ENCODE measurements at regions not wholly inside any gene's neighbourhood (a gene's known extent, or its start where the extent isn't known, plus 50 kb on each side); places are given as distances from the start of the nearest gene placed in this dataset.
A peak's percentile ranks its signal among the peaks of the same experiment; 100 is the strongest.

- DNase-seq (ENCODE audit: extremely low read depth, low read depth) = peak; percentile 59
Observed at GRCh38 chr9:91089405-91090129, 272.2 kb downstream of the AUH start.

GRCh38 chr9:91090130-91090410, 271.6 kb downstream of the AUH start:
- DNase-seq (ENCODE audit: extremely low read depth, low read depth) = no peak

- no peak for DNase-seq (ENCODE audit: extremely low read depth, low read depth)
Observed at GRCh38 chr9:91092214-91092613, 269.5 kb downstream of the AUH start.

- DNase-seq (ENCODE audit: extremely low read depth, low read depth) = no peak
Observed at GRCh38 chr9:91094324-91095088, 267.2 kb downstream of the AUH start.

- no peak for DNase-seq (ENCODE audit: extremely low read depth, low read depth)
Observed at GRCh38 chr9:91098203-91098850, 263.4 kb downstream of the AUH start.

- no peak for DNase-seq (ENCODE audit: extremely low read depth, low read depth)
Observed at GRCh38 chr9:91099436-91099835, 262.3 kb downstream of the AUH start.

GRCh38 chr9:91100878-91101450, 260.8 kb downstream of the AUH start:
- DNase-seq (ENCODE audit: extremely low read depth, low read depth) = no peak

GRCh38 chr9:91101611-91102168, 260.0 kb downstream of the AUH start:
- DNase-seq (ENCODE audit: extremely low read depth, low read depth) = no peak

- DNase-seq (ENCODE audit: extremely low read depth, low read depth) = no peak
Observed at GRCh38 chr9:91102269-91102668, 259.4 kb downstream of the AUH start.

- no peak for DNase-seq (ENCODE audit: extremely low read depth, low read depth)
Observed at GRCh38 chr9:91103931-91104330, 257.8 kb downstream of the AUH start.

GRCh38 chr9:91106415-91107081, 255.2 kb downstream of the AUH start:
- DNase-seq (ENCODE audit: extremely low read depth, low read depth) = no peak

- no peak for DNase-seq (ENCODE audit: extremely low read depth, low read depth)
Observed at GRCh38 chr9:91111226-91111625, 250.5 kb downstream of the AUH start.

GRCh38 chr9:91111876-91112275, 249.8 kb downstream of the AUH start:
- DNase-seq (ENCODE audit: extremely low read depth, low read depth) = no peak

GRCh38 chr9:91113016-91113415, 248.7 kb downstream of the AUH start:
- DNase-seq (ENCODE audit: extremely low read depth, low read depth) = no peak

- DNase-seq (ENCODE audit: extremely low read depth, low read depth) = no peak
Observed at GRCh38 chr9:91114450-91114849, 247.3 kb downstream of the AUH start.

- no peak for DNase-seq (ENCODE audit: extremely low read depth, low read depth)
Observed at GRCh38 chr9:91116211-91116610, 245.5 kb downstream of the AUH start.

GRCh38 chr9:91116711-91117110, 245.0 kb downstream of the AUH start:
- no peak for DNase-seq (ENCODE audit: extremely low read depth, low read depth)

GRCh38 chr9:91117474-91117891, 244.2 kb downstream of the AUH start:
- no peak for DNase-seq (ENCODE audit: extremely low read depth, low read depth)

- no peak for DNase-seq (ENCODE audit: extremely low read depth, low read depth)
Observed at GRCh38 chr9:91117959-91118703, 243.6 kb downstream of the AUH start.

- DNase-seq (ENCODE audit: extremely low read depth, low read depth) = no peak
Observed at GRCh38 chr9:91118704-91119025, 243.1 kb downstream of the AUH start.

All from NCI-H460 (cell line).